ENCODE measurements at regions not wholly inside any gene's neighbourhood (a gene's known extent, or its start where the extent isn't known, plus 50 kb on each side); places are given as distances from the start of the nearest gene placed in this dataset.

DNA sequence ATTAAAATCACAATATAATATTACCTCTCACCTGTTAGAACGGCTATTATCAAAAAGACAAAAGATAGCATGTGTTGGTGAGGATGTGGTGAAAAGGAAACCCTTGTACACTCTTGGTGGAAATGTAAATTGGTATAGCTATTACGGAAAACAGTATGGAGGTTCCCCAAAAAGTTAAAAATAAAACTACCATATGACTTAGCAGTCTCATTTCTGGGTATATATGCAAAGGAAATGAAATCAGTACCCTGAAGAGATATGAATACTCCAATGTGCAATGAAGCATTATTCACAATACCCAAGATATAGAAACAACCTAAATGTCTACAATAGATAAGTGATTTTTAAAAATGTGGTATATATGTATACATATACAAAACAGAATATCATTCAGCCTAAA is 199.9 kb downstream of the SNX18 start:
- H3K4me3 Mint-ChIP-seq = peak overlapping the region in 2 of 8 donors; percentile 3 to 6
- CTCF ChIA-PET (ENCODE audit: partially characterized antibody) = interaction anchor here (1.2 kb wide), 1 partner anchor 8 kb away, joined by 3 read pairs; no protein-coding TSS in a partner anchor

DNA sequence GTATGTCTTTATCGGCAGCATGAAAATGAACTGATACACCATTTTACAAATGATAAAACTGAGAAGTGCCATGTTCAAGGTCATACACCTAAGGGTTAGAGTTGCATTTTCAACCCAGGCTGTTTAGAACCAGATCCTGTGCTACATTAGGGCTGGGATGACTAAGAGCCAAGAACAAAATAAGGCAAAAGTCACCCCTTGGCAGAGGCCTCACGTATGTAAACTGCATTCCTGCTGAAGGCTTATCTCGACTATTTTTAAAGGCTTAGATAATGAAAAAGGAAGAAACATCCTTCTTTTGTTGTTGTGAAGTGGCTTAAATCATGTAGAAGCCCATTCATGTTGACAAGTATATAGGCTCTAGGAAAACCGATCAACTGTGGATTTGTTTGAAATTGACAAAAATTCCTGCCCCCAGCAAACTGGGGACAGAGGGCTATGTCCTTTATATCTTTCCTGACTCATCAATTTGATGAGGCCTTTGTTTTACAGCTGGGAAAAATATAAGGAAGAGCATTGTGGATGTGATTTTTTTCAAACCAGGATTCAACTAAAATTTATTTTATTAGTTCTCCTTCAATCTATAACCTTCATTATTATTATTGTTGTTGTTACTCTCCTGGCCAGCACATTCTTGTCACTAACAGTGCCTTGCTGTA is 196.5 kb downstream of the SNX18 start:
- Mint-ChIP-seq H3K27ac (peak overlapping the region in 1 of 7 donors; percentile 2), H3K9me3 (peaks cover 0 to 6% (median 1%) of the 10 kb centered on the region in 8 donors), H3K4me1 (peaks cover 6 to 15% (median 14%) of the 10 kb centered on the region in 4 donors), H3K4me3 (no peak overlapping the region), H3K36me3 (no peaks in the 10 kb centered on the region), H3K27me3 (peaks cover 2 to 3% of the 10 kb centered on the region in 2 donors)
- Histone ChIP-seq H3K4me3 (ENCODE audit: low read length in 2 of 2) (no peak overlapping the region), H3K27ac (ENCODE audit: low read depth, low read length) (no peak overlapping the region), H3K36me3 (ENCODE audit: insufficient read depth, low read length) (no peaks in the 10 kb centered on the region), H3K9me3 (ENCODE audit: control insufficient read depth in 1 of 2, low read length in 2 of 2) (no peaks in the 10 kb centered on the region), H3K27me3 (ENCODE audit: insufficient read depth, low read length) (no peaks in the 10 kb centered on the region), H3K4me1 (ENCODE audit: insufficient read depth, low read length) (peaks cover 13% of the 10 kb centered on the region)
- CTCF ChIA-PET (ENCODE audit: partially characterized antibody) = no interaction called here
- DNase-seq = no peak
- POLR2A ChIA-PET (ENCODE audit: partially characterized antibody) = no interaction called here
- intact Hi-C loops (cut with micrococcal nuclease) = no loop called here

More for the DNA sequence above, 199.9 kb downstream of the SNX18 start:
- POLR2A ChIA-PET (ENCODE audit: partially characterized antibody) = interaction anchor here (1.5 to 1.9 kb wide), 2 partner anchors 27 to 43 kb away, joined by 3 to 4 read pairs; no protein-coding TSS in a partner anchor
- H3K27me3 ChIP-seq (ENCODE audit: insufficient read depth, low read length) = no peaks in the 10 kb centered on the region
- H3K4me1 Mint-ChIP-seq = peaks cover 9 to 18% (median 14%) of the 10 kb centered on the region in 4 donors
- H3K36me3 Mint-ChIP-seq = no peaks in the 10 kb centered on the region
- H3K4me3 ChIP-seq (ENCODE audit: low read length in 2 of 2) = no peak overlapping the region
- no peak overlapping the region for H3K27ac Mint-ChIP-seq
- no peak for DNase-seq
- H3K36me3 ChIP-seq (ENCODE audit: insufficient read depth, low read length) = no peaks in the 10 kb centered on the region
- intact Hi-C loops (cut with micrococcal nuclease) = no loop called here
- H3K9me3 Mint-ChIP-seq = peaks cover 0 to 6% (median 1%) of the 10 kb centered on the region in 8 donors
- H3K9me3 ChIP-seq (ENCODE audit: control insufficient read depth in 1 of 2, low read length in 2 of 2) = no peaks in the 10 kb centered on the region
- peaks cover 2 to 3% of the 10 kb centered on the region in 2 donors for H3K27me3 Mint-ChIP-seq
- no peak overlapping the region for H3K27ac ChIP-seq (ENCODE audit: low read depth, low read length)
- H3K4me1 ChIP-seq (ENCODE audit: insufficient read depth, low read length) = peaks cover 13% of the 10 kb centered on the region

DNA sequence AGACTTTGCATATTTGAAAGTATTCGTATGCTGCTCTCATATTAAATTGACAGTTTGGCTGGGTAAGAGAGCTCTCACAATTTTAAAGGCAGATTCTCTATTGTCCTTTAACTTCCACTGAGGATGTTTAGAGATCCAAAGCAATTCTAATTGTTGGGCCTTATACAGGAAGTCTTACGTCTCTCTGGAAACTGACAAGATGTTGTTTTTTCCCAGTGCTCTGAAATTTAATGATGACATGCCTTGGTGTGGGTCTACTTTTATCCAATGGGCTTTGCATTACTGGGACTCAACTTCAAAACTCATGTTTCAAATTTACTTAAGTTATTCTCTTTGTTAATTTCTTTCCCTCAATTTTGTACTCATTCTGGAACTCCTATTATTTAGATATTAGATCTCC is 191.5 kb downstream of the SNX18 start:
- DNase-seq = no peak
- no peak overlapping the region for H3K27ac Mint-ChIP-seq
- peaks cover 0 to 3% (median 0%) of the 10 kb centered on the region in 4 donors for H3K4me1 Mint-ChIP-seq
- ChIA-PET CTCF (ENCODE audit: partially characterized antibody) (interaction anchor here (1.3 kb wide), 1 partner anchor 17 kb away, joined by 3 read pairs; no protein-coding TSS in a partner anchor), POLR2A (ENCODE audit: partially characterized antibody) (interaction anchor here (1.2 kb wide), 1 partner anchor 19 kb away, joined by 3 read pairs; no protein-coding TSS in a partner anchor)
- Histone ChIP-seq H3K4me3 (ENCODE audit: low read length in 2 of 2) (no peak overlapping the region), H3K27me3 (ENCODE audit: insufficient read depth, low read length) (no peaks in the 10 kb centered on the region), H3K27ac (ENCODE audit: low read depth, low read length) (no peak overlapping the region), H3K9me3 (ENCODE audit: control insufficient read depth in 1 of 2, low read length in 2 of 2) (no peaks in the 10 kb centered on the region), H3K36me3 (ENCODE audit: insufficient read depth, low read length) (no peaks in the 10 kb centered on the region), H3K4me1 (ENCODE audit: insufficient read depth, low read length) (no peaks in the 10 kb centered on the region)
- no peaks in the 10 kb centered on the region for H3K36me3 Mint-ChIP-seq
- H3K4me3 Mint-ChIP-seq = no peak overlapping the region
- intact Hi-C loops (cut with micrococcal nuclease) = no loop called here
- H3K27me3 Mint-ChIP-seq = no peaks in the 10 kb centered on the region
- no peaks in the 10 kb centered on the region for H3K9me3 Mint-ChIP-seq

DNA sequence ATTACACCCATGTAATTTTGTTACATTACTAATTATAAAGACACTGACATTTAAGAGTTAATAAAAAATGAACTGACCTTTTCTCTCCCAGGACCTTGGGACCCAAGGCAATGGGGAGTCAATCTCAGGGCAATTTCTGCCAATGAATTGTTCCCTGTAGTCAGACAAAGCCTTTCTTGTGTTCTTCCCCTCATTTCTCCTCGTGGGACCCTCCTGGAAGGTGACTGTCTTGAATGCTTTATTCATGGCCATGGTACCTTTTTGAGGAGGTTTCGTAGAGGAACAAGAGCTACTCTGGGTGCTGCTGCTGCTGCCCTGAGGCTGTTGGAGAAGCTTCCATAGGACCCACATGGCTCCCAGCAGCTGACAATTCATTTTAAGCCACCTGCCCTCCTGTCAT is 190.3 kb downstream of the SNX18 start:
- no peak overlapping the region for H3K4me3 Mint-ChIP-seq
- intact Hi-C loops (cut with micrococcal nuclease) = no loop called here
- CTCF ChIA-PET (ENCODE audit: partially characterized antibody) = interaction anchor here (1.0 to 1.3 kb wide), 3 partner anchors 18 to 137 kb away, joined by 3 read pairs; no protein-coding TSS in a partner anchor

DNA sequence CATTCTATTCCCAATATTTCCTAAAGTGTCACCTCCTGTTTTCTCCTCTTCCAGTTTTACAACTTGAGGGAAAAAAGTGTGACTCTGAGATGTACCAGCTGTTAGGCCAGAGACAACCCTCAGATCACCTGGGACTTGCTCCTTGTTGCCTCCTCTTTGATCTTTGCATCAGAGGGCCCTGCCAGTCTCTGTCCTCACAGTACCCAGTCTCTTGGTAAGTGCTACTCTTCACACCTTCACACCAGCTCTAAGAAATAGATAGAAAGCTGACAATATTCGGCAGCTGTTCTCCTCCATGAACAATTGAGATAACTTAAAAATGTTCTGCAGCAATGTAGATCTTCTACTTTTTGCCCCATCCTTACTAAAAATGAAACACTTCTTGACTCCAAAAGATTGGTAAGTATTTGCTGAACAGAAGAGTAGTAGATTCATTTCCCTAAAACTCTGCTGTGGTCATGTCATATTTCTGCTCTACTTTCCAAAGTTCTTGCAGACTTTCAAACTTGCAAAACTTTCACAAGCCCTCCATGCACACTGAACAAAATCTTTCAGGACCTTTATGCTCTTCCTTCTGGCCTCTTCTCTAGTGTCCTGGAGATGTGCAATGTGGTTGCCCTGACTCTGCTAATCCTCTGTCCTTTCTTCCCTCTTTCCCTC is 188.6 kb downstream of the SNX18 start:
- Histone ChIP-seq H3K36me3 (ENCODE audit: insufficient read depth, low read length) (no peaks in the 10 kb centered on the region), H3K9me3 (ENCODE audit: control insufficient read depth in 1 of 2, low read length in 2 of 2) (no peaks in the 10 kb centered on the region), H3K4me3 (ENCODE audit: low read length in 2 of 2) (no peak overlapping the region), H3K27me3 (ENCODE audit: insufficient read depth, low read length) (no peaks in the 10 kb centered on the region), H3K4me1 (ENCODE audit: insufficient read depth, low read length) (no peaks in the 10 kb centered on the region), H3K27ac (ENCODE audit: low read depth, low read length) (no peak overlapping the region)
- peaks cover 0 to 6% (median 1%) of the 10 kb centered on the region in 4 donors for H3K4me1 Mint-ChIP-seq
- CTCF ChIA-PET (ENCODE audit: partially characterized antibody) = interaction anchor here (0.8 to 1.0 kb wide), 2 partner anchors 29 to 138 kb away, joined by 3 read pairs; no protein-coding TSS in a partner anchor
- intact Hi-C loops (cut with micrococcal nuclease) = no loop called here
- H3K27me3 Mint-ChIP-seq = no peaks in the 10 kb centered on the region
- POLR2A ChIA-PET (ENCODE audit: partially characterized antibody) = interaction anchor here (1.0 kb wide), 1 partner anchor 95 kb away, joined by 3 read pairs; no protein-coding TSS in a partner anchor
- H3K9me3 Mint-ChIP-seq = no peaks in the 10 kb centered on the region
- no peak overlapping the region for H3K27ac Mint-ChIP-seq
- H3K36me3 Mint-ChIP-seq = no peaks in the 10 kb centered on the region
- DNase-seq = no peak
- no peak overlapping the region for H3K4me3 Mint-ChIP-seq

More for the DNA sequence above, 190.3 kb downstream of the SNX18 start:
- Histone ChIP-seq H3K9me3 (ENCODE audit: control insufficient read depth in 1 of 2, low read length in 2 of 2) (no peaks in the 10 kb centered on the region), H3K4me1 (ENCODE audit: insufficient read depth, low read length) (no peaks in the 10 kb centered on the region), H3K4me3 (ENCODE audit: low read length in 2 of 2) (no peak overlapping the region), H3K27me3 (ENCODE audit: insufficient read depth, low read length) (no peaks in the 10 kb centered on the region), H3K27ac (ENCODE audit: low read depth, low read length) (no peak overlapping the region), H3K36me3 (ENCODE audit: insufficient read depth, low read length) (no peaks in the 10 kb centered on the region)
- Mint-ChIP-seq H3K27me3 (no peaks in the 10 kb centered on the region), H3K36me3 (no peaks in the 10 kb centered on the region), H3K9me3 (no peaks in the 10 kb centered on the region), H3K4me1 (peaks cover 0 to 6% (median 1%) of the 10 kb centered on the region in 4 donors), H3K27ac (no peak overlapping the region)
- no peak for DNase-seq
- POLR2A ChIA-PET (ENCODE audit: partially characterized antibody) = interaction anchor here (1.2 kb wide), 1 partner anchor 20 kb away, joined by 3 read pairs; no protein-coding TSS in a partner anchor

DNA sequence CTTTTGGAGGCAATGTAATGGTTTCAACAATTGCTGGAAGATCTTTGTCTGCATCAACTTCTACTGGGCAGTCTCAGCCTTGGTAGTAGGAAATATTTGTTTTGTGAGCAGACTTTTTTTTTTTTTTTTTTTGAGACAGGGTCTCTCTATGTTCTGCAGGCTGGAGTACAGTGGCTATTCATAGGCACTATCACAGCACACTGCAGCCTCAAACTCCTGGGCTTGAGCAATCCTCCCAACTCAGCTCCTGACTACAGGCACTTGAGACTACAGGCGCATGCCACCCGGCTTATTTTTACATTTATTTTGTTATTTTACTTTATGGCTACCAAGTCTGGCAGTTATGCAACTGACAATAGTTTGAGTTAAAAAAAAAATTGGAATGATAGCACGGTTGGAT is 187.3 kb downstream of the SNX18 start:
- H3K4me3 Mint-ChIP-seq = no peak overlapping the region
- no peaks in the 10 kb centered on the region for H3K4me1 ChIP-seq (ENCODE audit: insufficient read depth, low read length)
- no peaks in the 10 kb centered on the region for H3K27me3 Mint-ChIP-seq
- no peaks in the 10 kb centered on the region for H3K9me3 Mint-ChIP-seq
- ChIA-PET CTCF (ENCODE audit: partially characterized antibody) (no interaction called here), POLR2A (ENCODE audit: partially characterized antibody) (no interaction called here)
- no peak overlapping the region for H3K27ac Mint-ChIP-seq
- H3K4me3 ChIP-seq (ENCODE audit: low read length in 2 of 2) = no peak overlapping the region
- no peak for DNase-seq
- no peaks in the 10 kb centered on the region for H3K27me3 ChIP-seq (ENCODE audit: insufficient read depth, low read length)
- H3K36me3 Mint-ChIP-seq = no peaks in the 10 kb centered on the region
- H3K36me3 ChIP-seq (ENCODE audit: insufficient read depth, low read length) = no peaks in the 10 kb centered on the region
- intact Hi-C loops (cut with micrococcal nuclease) = no loop called here
- H3K9me3 ChIP-seq (ENCODE audit: control insufficient read depth in 1 of 2, low read length in 2 of 2) = no peaks in the 10 kb centered on the region
- peaks cover 0 to 6% (median 1%) of the 10 kb centered on the region in 4 donors for H3K4me1 Mint-ChIP-seq
- no peak overlapping the region for H3K27ac ChIP-seq (ENCODE audit: low read depth, low read length)

DNA sequence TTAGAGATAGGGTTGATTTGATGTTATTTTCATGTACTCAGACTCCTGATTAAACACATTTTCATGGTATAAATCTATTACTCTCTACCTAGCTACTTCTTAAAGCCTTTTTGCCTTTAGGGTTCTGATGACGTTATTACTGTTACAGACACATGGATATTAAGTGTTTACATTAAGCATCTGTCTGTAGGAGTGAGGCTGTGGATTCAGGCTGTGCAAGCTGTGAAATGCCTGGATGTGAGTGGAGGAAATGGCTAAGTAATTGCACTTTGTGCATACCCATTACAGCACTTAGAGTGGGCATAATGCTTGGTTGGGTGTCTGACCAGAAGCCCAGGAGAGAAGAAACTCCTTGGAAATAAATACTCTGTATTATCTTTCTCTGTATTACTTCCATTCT is 186.8 kb downstream of the SNX18 start:
- H3K27me3 ChIP-seq (ENCODE audit: insufficient read depth, low read length) = no peaks in the 10 kb centered on the region
- intact Hi-C loops (cut with micrococcal nuclease) = no loop called here
- no peaks in the 10 kb centered on the region for H3K36me3 ChIP-seq (ENCODE audit: insufficient read depth, low read length)
- no peak overlapping the region for H3K27ac ChIP-seq (ENCODE audit: low read depth, low read length)
- H3K9me3 Mint-ChIP-seq = no peaks in the 10 kb centered on the region
- no peak overlapping the region for H3K4me3 Mint-ChIP-seq
- H3K27ac Mint-ChIP-seq = peak overlapping the region in 1 of 7 donors; percentile 52
- H3K4me1 Mint-ChIP-seq = peaks cover 0 to 6% (median 1%) of the 10 kb centered on the region in 4 donors
- no peaks in the 10 kb centered on the region for H3K9me3 ChIP-seq (ENCODE audit: control insufficient read depth in 1 of 2, low read length in 2 of 2)
- no peaks in the 10 kb centered on the region for H3K36me3 Mint-ChIP-seq
- H3K4me3 ChIP-seq (ENCODE audit: low read length in 2 of 2) = no peak overlapping the region
- POLR2A ChIA-PET (ENCODE audit: partially characterized antibody) = no interaction called here
- DNase-seq = no peak
- H3K27me3 Mint-ChIP-seq = no peaks in the 10 kb centered on the region
- no peaks in the 10 kb centered on the region for H3K4me1 ChIP-seq (ENCODE audit: insufficient read depth, low read length)
- CTCF ChIA-PET (ENCODE audit: partially characterized antibody) = no interaction called here
